C4-2B (cell line): ENCODE measurements at regions not wholly inside any gene's neighbourhood (a gene's known extent, or its start where the extent isn't known, plus 50 kb on each side); places are given as distances from the start of the nearest gene placed in this dataset.

Experiments used
- CTCF ChIP-seq: fragments of 450-650 bp; conservative IDR thresholded peaks from 2 replicates; pipeline ENCODE4 v1.5.1; 2017; ENCODE audit warnings: mild to moderate bottlenecking
- ZFX ChIP-seq: fragments of 450-650 bp; IDR thresholded peaks from 2 replicates; pipeline ENCODE4 v1.6.1; 2017

DNA sequence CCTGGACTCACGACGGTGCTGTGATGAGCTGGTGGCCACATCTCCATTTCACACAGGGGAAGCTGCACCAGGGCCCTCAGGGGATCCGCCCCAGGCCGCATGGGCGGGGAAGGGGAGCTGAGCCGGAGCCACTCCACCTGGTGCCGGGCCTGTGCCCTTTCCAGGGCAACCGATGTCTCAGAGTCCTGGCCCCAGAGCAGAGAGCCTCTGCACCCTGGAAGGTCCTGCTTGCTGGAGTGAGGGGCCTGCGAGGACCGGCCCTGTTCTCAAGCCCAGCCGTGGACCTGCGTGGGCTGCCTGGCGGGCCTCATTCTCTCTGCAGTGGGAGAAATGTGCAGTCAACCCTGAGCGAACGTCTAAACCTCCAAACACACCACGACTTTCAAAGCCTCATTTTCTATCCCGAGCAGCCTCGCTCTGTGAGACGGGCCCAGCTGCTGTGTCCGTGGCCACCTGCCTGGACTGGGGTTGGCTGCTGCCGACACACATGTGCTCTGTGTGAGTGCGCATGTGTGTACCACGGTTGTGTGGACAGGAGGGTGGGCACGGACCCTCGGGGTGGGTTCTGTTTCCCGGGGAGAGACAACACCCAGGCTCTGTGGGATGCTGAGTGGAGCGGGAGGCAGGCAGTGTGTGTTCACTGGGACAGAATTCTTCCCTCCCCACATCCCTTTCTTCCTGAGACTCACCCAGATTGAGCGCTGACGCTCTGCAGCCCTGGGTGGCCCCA lies 163.5 kb downstream of the KIF26A start:
- TF ChIP-seq CTCF (no peak), ZFX (no peak)
